HG03135 (cell line): ENCODE measurements at regions not wholly inside any gene's neighbourhood (a gene's known extent, or its start where the extent isn't known, plus 50 kb on each side); places are given as distances from the start of the nearest gene placed in this dataset.

Experiments used
- ATAC-seq: cut with Tn5 transposase; IDR thresholded peaks from one replicate; pipeline ENCODE4 v1.9.1; 2021; ENCODE audit warnings: mild to moderate bottlenecking, moderate library complexity; ENCODE audit not compliant: unreplicated experiment

- ATAC-seq: no peak
Observed at GRCh38 chr5:4212981-4213819, 617.6 kb downstream of the IRX1 start.

GRCh38 chr5:4215143-4215542 is 619.5 kb downstream of the IRX1 start:
- ATAC-seq: no peak

- no peak for ATAC-seq
Observed at GRCh38 chr5:4216142-4216541, 620.5 kb downstream of the IRX1 start.

- ATAC-seq: no peak
Observed at GRCh38 chr5:4220016-4220415, 624.4 kb downstream of the IRX1 start.

- no peak for ATAC-seq
Observed at GRCh38 chr5:4221048-4221447, 625.4 kb downstream of the IRX1 start.

GRCh38 chr5:4222147-4222546 is 626.5 kb downstream of the IRX1 start:
- ATAC-seq: no peak

GRCh38 chr5:4222821-4223220 is 627.2 kb downstream of the IRX1 start:
- no peak for ATAC-seq

- ATAC-seq: no peak
Observed at GRCh38 chr5:4225741-4226140, 630.1 kb downstream of the IRX1 start.

GRCh38 chr5:4226565-4226964 is 630.9 kb downstream of the IRX1 start:
- ATAC-seq: no peak

GRCh38 chr5:4228708-4229107 is 633.1 kb downstream of the IRX1 start:
- ATAC-seq: no peak

GRCh38 chr5:4229414-4230292 is 634.0 kb downstream of the IRX1 start:
- no peak for ATAC-seq

- ATAC-seq: no peak
Observed at GRCh38 chr5:4230471-4230785, 634.8 kb downstream of the IRX1 start.

GRCh38 chr5:4230786-4231641 is 635.4 kb downstream of the IRX1 start:
- no peak for ATAC-seq

- ATAC-seq: no peak
Observed at GRCh38 chr5:4232084-4232483, 636.5 kb downstream of the IRX1 start.

- no peak for ATAC-seq
Observed at GRCh38 chr5:4233671-4234070, 638.0 kb downstream of the IRX1 start.

GRCh38 chr5:4243479-4244264 is 648.0 kb downstream of the IRX1 start:
- no peak for ATAC-seq

- ATAC-seq: no peak
Observed at GRCh38 chr5:4244306-4244705, 648.7 kb downstream of the IRX1 start.

- ATAC-seq: no peak
Observed at GRCh38 chr5:4245076-4245475, 649.4 kb downstream of the IRX1 start.

- no peak for ATAC-seq
Observed at GRCh38 chr5:4245511-4245910, 649.9 kb downstream of the IRX1 start.

- no peak for ATAC-seq
Observed at GRCh38 chr5:4246447-4246846, 650.8 kb downstream of the IRX1 start.
